GM19239 (cell line): ENCODE measurements at regions not wholly inside any gene's neighbourhood (a gene's known extent, or its start where the extent isn't known, plus 50 kb on each side); places are given as distances from the start of the nearest gene placed in this dataset.

Experiments
- DNase-seq: peaks from one replicate; pipeline ENCODE4 v3.0.0; 2011; ENCODE audit warnings: low spot score; ENCODE audit not compliant: insufficient read length
- FAIRE-seq: peaks from 2 replicates; lab custom pipeline; 2011; peaks lifted over from hg19 to GRCh38; lab: Jason Lieb, UNC

- FAIRE-seq (no peak), DNase-seq (no peak)
Measured at GRCh38 chr12:105852496-105852895, 286.3 kb downstream of the NUAK1 start.

- no peak for DNase-seq
- FAIRE-seq, result no peak
Measured at GRCh38 chr12:105852951-105853350, 285.8 kb downstream of the NUAK1 start.

GRCh38 chr12:105854071-105854470 is 284.7 kb downstream of the NUAK1 start:
- FAIRE-seq, result no peak
- no peak for DNase-seq

- no peak for DNase-seq
- FAIRE-seq, result no peak
Measured at GRCh38 chr12:105855361-105856047, 283.2 kb downstream of the NUAK1 start.

- no peak for DNase-seq
- FAIRE-seq, result no peak
Measured at GRCh38 chr12:105856048-105856405, 282.7 kb downstream of the NUAK1 start.

GRCh38 chr12:105858981-105859710 is 279.6 kb downstream of the NUAK1 start:
- DNase-seq (no peak), FAIRE-seq (no peak)

- DNase-seq (no peak), FAIRE-seq (no peak)
Measured at GRCh38 chr12:105860561-105861207, 278.1 kb downstream of the NUAK1 start.

GRCh38 chr12:105861227-105861626 is 277.5 kb downstream of the NUAK1 start:
- FAIRE-seq, result no peak
- no peak for DNase-seq

GRCh38 chr12:105862163-105862821 is 276.5 kb downstream of the NUAK1 start:
- FAIRE-seq (no peak), DNase-seq (no peak)

- DNase-seq (no peak), FAIRE-seq (no peak)
Measured at GRCh38 chr12:105864316-105864715, 274.4 kb downstream of the NUAK1 start.

- FAIRE-seq (no peak), DNase-seq (no peak)
Measured at GRCh38 chr12:105864901-105865300, 273.9 kb downstream of the NUAK1 start.

GRCh38 chr12:105865886-105866285 is 272.9 kb downstream of the NUAK1 start:
- DNase-seq (no peak), FAIRE-seq (no peak)

- no peak for FAIRE-seq
- no peak for DNase-seq
Measured at GRCh38 chr12:105874121-105874520, 264.6 kb downstream of the NUAK1 start.

GRCh38 chr12:105876396-105876927 is 262.3 kb downstream of the NUAK1 start:
- no peak for FAIRE-seq
- DNase-seq, result no peak

GRCh38 chr12:105878964-105879363 is 259.8 kb downstream of the NUAK1 start:
- DNase-seq (no peak), FAIRE-seq (no peak)

GRCh38 chr12:105880824-105881388 is 257.8 kb downstream of the NUAK1 start:
- no peak for FAIRE-seq
- no peak for DNase-seq

GRCh38 chr12:105882404-105882803 is 256.4 kb downstream of the NUAK1 start:
- no peak for DNase-seq
- no peak for FAIRE-seq

- DNase-seq, result no peak
- no peak for FAIRE-seq
Measured at GRCh38 chr12:105887131-105887530, 251.6 kb downstream of the NUAK1 start.

GRCh38 chr12:105888696-105889095 is 250.1 kb downstream of the NUAK1 start:
- FAIRE-seq (no peak), DNase-seq (no peak)

- DNase-seq (no peak), FAIRE-seq (no peak)
Measured at GRCh38 chr12:105892362-105892910, 246.3 kb downstream of the NUAK1 start.
